ENCODE measurements at regions not wholly inside any gene's neighbourhood (a gene's known extent, or its start where the extent isn't known, plus 50 kb on each side); places are given as distances from the start of the nearest gene placed in this dataset.
A peak's percentile ranks its signal among the peaks of the same experiment; 100 is the strongest.

GRCh38 chr9:89729954-89730530 lies 125.2 kb downstream of the GADD45G start:
- Histone ChIP-seq H3K27me3 (ENCODE audit: control insufficient read depth in 3 of 3, insufficient read depth in 3 of 3, low read depth in 1 of 3, low read length in 3 of 3) (peaks cover 0 to 3% (median 2%) of the 10 kb centered on the region in 3 experiments), H3K4me2 (ENCODE audit: insufficient read depth, low read length, poor library complexity, severe bottlenecking) (no peak overlapping the region), H4K8ac (ENCODE audit: low read depth, low read length) (no peak overlapping the region), H2AFZ (ENCODE audit: low read length) (no peak overlapping the region), H3K79me1 (ENCODE audit: low read depth, low read length) (peaks cover 2% of the 10 kb centered on the region), H2BK120ac (ENCODE audit: low read depth, low read length) (no peak overlapping the region), H2BK15ac (ENCODE audit: low read length) (no peak overlapping the region), H3K9ac (ENCODE audit: low read depth, low read length, poor library complexity) (no peak overlapping the region), H2BK12ac (ENCODE audit: low read length) (no peak overlapping the region), H3K9me3 (replicated peaks in 1 of 2; ENCODE audit: control insufficient read depth in 2 of 2, insufficient read depth in 1 of 2, low read depth in 1 of 2, low read length in 2 of 2) (no peaks in the 10 kb centered on the region), H2AK5ac (ENCODE audit: low read depth, low read length) (no peak overlapping the region), H3K4ac (ENCODE audit: low read length) (no peak overlapping the region), H3K36me3 (replicated peaks in 1 of 2; ENCODE audit: control insufficient read depth in 2 of 2, insufficient read depth in 2 of 2, low read length in 2 of 2) (no peaks in the 10 kb centered on the region), H3K18ac (ENCODE audit: low read length) (no peak overlapping the region), H3K4me3 (ENCODE audit: low read length in 2 of 2) (peak overlapping the region in 1 of 2 donors; percentile 67), H3K23ac (ENCODE audit: low read depth, low read length, poor library complexity) (no peak overlapping the region), H4K91ac (ENCODE audit: low read depth, low read length, poor library complexity) (no peak overlapping the region), H3K14ac (ENCODE audit: low read length) (peak overlapping the region; percentile 76), H2BK5ac (ENCODE audit: low read length) (no peak overlapping the region), H3K27ac (replicated peaks; ENCODE audit: low read length) (no peak overlapping the region), H3K4me1 (ENCODE audit: control insufficient read depth in 2 of 2, insufficient read depth in 1 of 2, low read depth in 1 of 2, low read length in 2 of 2) (peaks cover 2 to 13% of the 10 kb centered on the region in 2 donors)
- no peak for DNase-seq (ENCODE audit: low spot score)
- 96 to 100% methylated on average over 2 to 4 of the region's 5 CpGs for WGBS, 2 donors (ENCODE audit: extremely low coverage in 2 of 2, insufficient read length in 2 of 2, insufficient replicate concordance in 1 of 2)

- Histone ChIP-seq H3K4ac (ENCODE audit: low read length) (no peak overlapping the region), H3K9ac (ENCODE audit: low read depth, low read length, poor library complexity) (no peak overlapping the region), H3K4me1 (ENCODE audit: control insufficient read depth in 2 of 2, insufficient read depth in 1 of 2, low read depth in 1 of 2, low read length in 2 of 2) (peaks cover 2 to 13% of the 10 kb centered on the region in 2 donors), H2BK15ac (ENCODE audit: low read length) (peak overlapping the region; percentile 77), H3K27me3 (ENCODE audit: control insufficient read depth in 3 of 3, insufficient read depth in 3 of 3, low read depth in 1 of 3, low read length in 3 of 3) (peaks cover 0 to 3% (median 2%) of the 10 kb centered on the region in 3 experiments), H3K36me3 (replicated peaks in 1 of 2; ENCODE audit: control insufficient read depth in 2 of 2, insufficient read depth in 2 of 2, low read length in 2 of 2) (no peaks in the 10 kb centered on the region), H4K8ac (ENCODE audit: low read depth, low read length) (no peak overlapping the region), H3K14ac (ENCODE audit: low read length) (no peak overlapping the region), H2BK5ac (ENCODE audit: low read length) (peak overlapping the region; percentile 87), H2BK120ac (ENCODE audit: low read depth, low read length) (no peak overlapping the region), H3K18ac (ENCODE audit: low read length) (peak overlapping the region; percentile 74), H3K9me3 (replicated peaks in 1 of 2; ENCODE audit: control insufficient read depth in 2 of 2, insufficient read depth in 1 of 2, low read depth in 1 of 2, low read length in 2 of 2) (no peaks in the 10 kb centered on the region), H2AFZ (ENCODE audit: low read length) (no peak overlapping the region), H3K4me3 (ENCODE audit: low read length in 2 of 2) (no peak overlapping the region), H3K4me2 (ENCODE audit: insufficient read depth, low read length, poor library complexity, severe bottlenecking) (no peak overlapping the region), H3K23ac (ENCODE audit: low read depth, low read length, poor library complexity) (no peak overlapping the region), H2BK12ac (ENCODE audit: low read length) (no peak overlapping the region), H2AK5ac (ENCODE audit: low read depth, low read length) (no peak overlapping the region), H4K91ac (ENCODE audit: low read depth, low read length, poor library complexity) (no peak overlapping the region), H3K27ac (replicated peaks; ENCODE audit: low read length) (no peak overlapping the region), H3K79me1 (ENCODE audit: low read depth, low read length) (peaks cover 2% of the 10 kb centered on the region)
- no peak for DNase-seq (ENCODE audit: low spot score)
- WGBS, 2 donors (ENCODE audit: extremely low coverage in 2 of 2, insufficient read length in 2 of 2, insufficient replicate concordance in 1 of 2): no CpG with 5 or more reads among the region's 17 CpGs
Measured at GRCh38 chr9:89730715-89731114, 125.9 kb downstream of the GADD45G start.

DNA sequence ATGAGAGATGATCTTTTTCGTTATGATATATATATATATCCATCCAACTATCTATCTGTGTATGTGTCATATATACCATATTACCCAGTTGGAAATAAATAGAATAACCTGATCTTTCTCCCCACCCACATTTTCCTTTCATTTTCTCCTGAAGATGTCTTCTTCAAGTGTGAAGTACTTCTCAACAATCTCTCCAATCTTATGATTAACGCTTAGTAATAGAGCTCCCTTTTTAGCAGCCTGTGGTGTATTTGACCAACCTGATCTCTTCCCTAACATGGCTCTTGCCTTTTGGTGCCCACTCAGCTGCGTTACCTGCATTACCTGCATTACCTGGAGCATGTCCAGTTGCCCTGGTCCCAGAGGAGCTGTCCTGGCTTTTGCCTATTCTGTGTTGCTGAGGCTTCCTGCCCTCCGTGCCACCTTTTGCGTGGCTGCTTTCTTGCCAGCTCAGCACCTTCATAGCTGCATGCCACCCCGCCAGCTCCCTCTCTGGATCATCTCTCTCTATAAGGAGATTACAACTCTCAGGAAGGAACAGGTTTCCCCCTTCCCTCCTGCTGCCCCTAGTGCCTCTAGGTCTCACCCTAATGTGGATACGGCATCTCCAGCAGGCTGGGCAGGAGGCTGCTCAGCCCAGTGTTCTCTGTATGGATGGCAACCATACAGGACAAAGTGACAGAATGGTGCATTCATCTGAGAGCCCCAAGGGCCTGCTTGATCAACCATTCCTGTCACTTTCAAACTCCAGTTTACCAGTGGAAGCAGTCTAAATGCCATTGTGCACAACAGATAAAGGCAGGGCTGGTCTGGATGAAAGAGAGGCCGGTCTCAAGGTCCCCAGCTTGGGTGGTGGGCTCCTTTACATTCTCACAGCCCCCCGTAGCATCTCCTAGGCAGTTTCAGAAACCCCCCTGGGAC lies 126.7 kb downstream of the GADD45G start:
- no peaks in the 10 kb centered on the region for H3K36me3 ChIP-seq (replicated peaks in 1 of 2; ENCODE audit: control insufficient read depth in 2 of 2, insufficient read depth in 2 of 2, low read length in 2 of 2)
- no CpG with 5 or more reads among the region's 9 CpGs for WGBS, 2 donors (ENCODE audit: extremely low coverage in 2 of 2, insufficient read length in 2 of 2, insufficient replicate concordance in 1 of 2)
- H2AK5ac ChIP-seq (ENCODE audit: low read depth, low read length): peak overlapping the region; percentile 20
- no peak overlapping the region for H2BK120ac ChIP-seq (ENCODE audit: low read depth, low read length)
- H4K8ac ChIP-seq (ENCODE audit: low read depth, low read length): no peak overlapping the region
- H2BK12ac ChIP-seq (ENCODE audit: low read length): no peak overlapping the region
- H3K79me1 ChIP-seq (ENCODE audit: low read depth, low read length): peaks cover 2% of the 10 kb centered on the region
- peaks cover 0 to 3% (median 2%) of the 10 kb centered on the region in 3 experiments for H3K27me3 ChIP-seq (ENCODE audit: control insufficient read depth in 3 of 3, insufficient read depth in 3 of 3, low read depth in 1 of 3, low read length in 3 of 3)
- H3K4ac ChIP-seq (ENCODE audit: low read length): no peak overlapping the region
- H3K14ac ChIP-seq (ENCODE audit: low read length): no peak overlapping the region
- no peak for DNase-seq (ENCODE audit: low spot score)
- no peak overlapping the region for H3K23ac ChIP-seq (ENCODE audit: low read depth, low read length, poor library complexity)
- H4K91ac ChIP-seq (ENCODE audit: low read depth, low read length, poor library complexity): peak overlapping the region; percentile 9
- no peak overlapping the region for H3K4me3 ChIP-seq (ENCODE audit: low read length in 2 of 2)
- no peak overlapping the region for H2BK5ac ChIP-seq (ENCODE audit: low read length)
- H3K9ac ChIP-seq (ENCODE audit: low read depth, low read length, poor library complexity): peak overlapping the region; percentile 63
- H3K9me3 ChIP-seq (replicated peaks in 1 of 2; ENCODE audit: control insufficient read depth in 2 of 2, insufficient read depth in 1 of 2, low read depth in 1 of 2, low read length in 2 of 2): no peaks in the 10 kb centered on the region
- peak overlapping the region; percentile 84 for H2BK15ac ChIP-seq (ENCODE audit: low read length)
- peak overlapping the region; percentile 22 for H3K18ac ChIP-seq (ENCODE audit: low read length)
- H3K4me2 ChIP-seq (ENCODE audit: insufficient read depth, low read length, poor library complexity, severe bottlenecking): no peak overlapping the region
- no peak overlapping the region for H2AFZ ChIP-seq (ENCODE audit: low read length)
- H3K27ac ChIP-seq (replicated peaks; ENCODE audit: low read length): no peak overlapping the region
- peaks cover 2 to 13% of the 10 kb centered on the region in 2 donors for H3K4me1 ChIP-seq (ENCODE audit: control insufficient read depth in 2 of 2, insufficient read depth in 1 of 2, low read depth in 1 of 2, low read length in 2 of 2)

DNA sequence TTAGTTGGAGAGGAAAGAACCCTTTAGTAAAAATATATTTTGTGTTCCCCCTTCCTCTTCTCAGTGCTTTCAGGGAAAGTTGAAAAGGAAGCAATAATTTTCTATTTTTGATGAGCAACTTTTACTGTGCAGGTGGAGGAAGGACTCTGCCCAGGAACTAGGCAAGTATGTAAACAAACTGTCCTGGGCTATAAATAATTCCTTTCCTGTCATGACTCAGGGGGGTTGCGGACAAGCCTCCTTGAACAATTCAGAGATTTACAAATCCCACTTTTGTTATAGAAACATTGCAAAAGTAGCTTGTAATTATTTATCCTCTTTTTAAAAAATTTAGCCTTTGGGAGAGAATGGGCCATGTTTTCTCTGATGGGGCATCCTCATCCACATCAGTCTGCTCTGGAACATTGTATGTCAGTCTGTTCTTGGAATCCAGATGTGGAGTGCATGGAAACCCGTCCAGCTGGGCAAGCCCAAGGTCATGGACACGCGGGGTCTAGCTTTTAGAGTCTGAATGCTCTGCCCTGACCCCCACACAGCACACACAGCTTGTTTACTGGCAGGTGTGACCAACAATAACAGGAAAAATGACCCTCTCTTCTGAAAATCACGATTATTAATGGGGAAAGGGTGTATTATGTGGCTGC lies 127.6 kb downstream of the GADD45G start:
- Histone ChIP-seq H3K18ac (ENCODE audit: low read length) (no peak overlapping the region), H3K4me2 (ENCODE audit: insufficient read depth, low read length, poor library complexity, severe bottlenecking) (no peak overlapping the region), H2AK5ac (ENCODE audit: low read depth, low read length) (no peak overlapping the region), H3K14ac (ENCODE audit: low read length) (no peak overlapping the region), H3K79me1 (ENCODE audit: low read depth, low read length) (peaks cover 2% of the 10 kb centered on the region), H3K4ac (ENCODE audit: low read length) (no peak overlapping the region), H4K8ac (ENCODE audit: low read depth, low read length) (no peak overlapping the region), H3K27me3 (ENCODE audit: control insufficient read depth in 3 of 3, insufficient read depth in 3 of 3, low read depth in 1 of 3, low read length in 3 of 3) (peaks cover 0 to 3% (median 2%) of the 10 kb centered on the region in 3 experiments), H3K23ac (ENCODE audit: low read depth, low read length, poor library complexity) (no peak overlapping the region), H3K27ac (replicated peaks; ENCODE audit: low read length) (no peak overlapping the region), H2AFZ (ENCODE audit: low read length) (no peak overlapping the region), H2BK15ac (ENCODE audit: low read length) (no peak overlapping the region), H3K9ac (ENCODE audit: low read depth, low read length, poor library complexity) (no peak overlapping the region), H3K9me3 (replicated peaks in 1 of 2; ENCODE audit: control insufficient read depth in 2 of 2, insufficient read depth in 1 of 2, low read depth in 1 of 2, low read length in 2 of 2) (no peaks in the 10 kb centered on the region), H2BK5ac (ENCODE audit: low read length) (no peak overlapping the region), H2BK12ac (ENCODE audit: low read length) (no peak overlapping the region), H3K4me1 (ENCODE audit: control insufficient read depth in 2 of 2, insufficient read depth in 1 of 2, low read depth in 1 of 2, low read length in 2 of 2) (peaks cover 2 to 13% of the 10 kb centered on the region in 2 donors), H2BK120ac (ENCODE audit: low read depth, low read length) (no peak overlapping the region), H3K4me3 (ENCODE audit: low read length in 2 of 2) (no peak overlapping the region), H3K36me3 (replicated peaks in 1 of 2; ENCODE audit: control insufficient read depth in 2 of 2, insufficient read depth in 2 of 2, low read length in 2 of 2) (no peaks in the 10 kb centered on the region), H4K91ac (ENCODE audit: low read depth, low read length, poor library complexity) (no peak overlapping the region)
- DNase-seq (ENCODE audit: low spot score): no peak
- no CpG with 5 or more reads among the region's 5 CpGs for WGBS, 2 donors (ENCODE audit: extremely low coverage in 2 of 2, insufficient read length in 2 of 2, insufficient replicate concordance in 1 of 2)

All from neuronal stem cell (in vitro differentiated cells).